GM23248 (cell line): ENCODE measurements at regions not wholly inside any gene's neighbourhood (a gene's known extent, or its start where the extent isn't known, plus 50 kb on each side); places are given as distances from the start of the nearest gene placed in this dataset.

Source experiments
- DNase-seq: peaks from one replicate; pipeline ENCODE4 v3.0.0-alpha.2; 2015
- H2AFZ ChIP-seq: fragments of 200-600 bp; sonication (generic); 2 replicates; pipeline ENCODE4 v1.6.1; 2016; ENCODE audit warnings: antibody characterized with exemption
- H3F3A ChIP-seq: fragments of 200-600 bp; sonication (generic); 2 replicates; pipeline ENCODE4 v1.6.1; 2016; ENCODE audit warnings: mild to moderate bottlenecking, antibody characterized with exemption, mixed run types; ENCODE audit not compliant: insufficient read depth
- H3K27ac ChIP-seq: fragments of 200-600 bp; sonication (generic); 2 replicates; pipeline ENCODE4 v1.5.1; 2016; ENCODE audit warnings: mild to moderate bottlenecking
- H3K27me3 ChIP-seq: fragments of 200-600 bp; sonication (generic); replicated peaks from 2 replicates; pipeline ENCODE4 v1.6.1; 2016; ENCODE audit warnings: mild to moderate bottlenecking; ENCODE audit not compliant: insufficient read depth
- H3K36me3 ChIP-seq: fragments of 200-600 bp; sonication (generic); 2 replicates; pipeline ENCODE4 v1.6.1; 2016; ENCODE audit warnings: low read depth, mild to moderate bottlenecking
- H3K4me1 ChIP-seq: fragments of 200-600 bp; sonication (generic); 2 replicates; pipeline ENCODE4 v1.6.1; 2016; ENCODE audit warnings: mild to moderate bottlenecking; ENCODE audit not compliant: insufficient read depth
- H3K4me2 ChIP-seq: fragments of 200-600 bp; sonication (generic); one replicate; pipeline ENCODE4 v1.6.1; 2016; ENCODE audit warnings: mild to moderate bottlenecking; ENCODE audit not compliant: unreplicated experiment
- H3K4me3 ChIP-seq: fragments of 200-600 bp; sonication (generic); 2 replicates; pipeline ENCODE4 v1.5.1; 2016; ENCODE audit warnings: mild to moderate bottlenecking
- H3K79me2 ChIP-seq: fragments of 200-600 bp; sonication (generic); 2 replicates; pipeline ENCODE4 v1.6.1; 2016; ENCODE audit warnings: mild to moderate bottlenecking; ENCODE audit not compliant: insufficient read depth
- H3K9ac ChIP-seq: fragments of 200-600 bp; sonication (generic); 2 replicates; pipeline ENCODE4 v1.6.1; 2016; ENCODE audit warnings: mild to moderate bottlenecking
- H3K9me2 ChIP-seq: fragments of 200-600 bp; sonication (generic); 2 replicates; pipeline ENCODE4 v1.6.1; 2016; ENCODE audit warnings: mixed run types, mild to moderate bottlenecking, moderate library complexity; ENCODE audit not compliant: insufficient read depth
- H3K9me3 ChIP-seq: fragments of 200-600 bp; sonication (generic); one replicate; pipeline ENCODE4 v1.6.1; 2017; ENCODE audit warnings: low read depth
- H4K20me1 ChIP-seq: fragments of 200-600 bp; sonication (generic); 2 replicates; pipeline ENCODE4 v1.6.0; 2016; ENCODE audit not compliant: insufficient read depth
- EZH2 ChIP-seq: fragments of 200-600 bp; sonication (generic); IDR thresholded peaks from 2 replicates; pipeline ENCODE4 v1.6.1; 2018; ENCODE audit warnings: antibody characterized with exemption, mild to moderate bottlenecking; ENCODE audit not compliant: insufficient read depth, poor library complexity, severe bottlenecking
- EZH2phosphoT487 ChIP-seq: fragments of 200-600 bp; sonication (generic); IDR thresholded peaks from 2 replicates; pipeline ENCODE4 v1.6.1; 2018; ENCODE audit warnings: antibody characterized with exemption, moderate library complexity, mild to moderate bottlenecking, low read depth; ENCODE audit not compliant: insufficient read depth
- WGBS, 2 experiments: methylation state at CpG; one replicate each; pipeline ENCODE4 v1.1.6; 2015 to 2017; ENCODE audit warnings: low lambda C conversion rate in 2 of 2, low coverage in 1 of 2; ENCODE audit errors: missing lambda C conversion rate in 2 of 2; 5-methylcytosine and 5-hydroxymethylcytosine counted together
- in situ Hi-C: fragments of 300-500 bp; cut with MboI; formaldehyde crosslinking; loops from 2 replicates; pipeline ENCODE4 v1.15.0; 2020

DNA sequence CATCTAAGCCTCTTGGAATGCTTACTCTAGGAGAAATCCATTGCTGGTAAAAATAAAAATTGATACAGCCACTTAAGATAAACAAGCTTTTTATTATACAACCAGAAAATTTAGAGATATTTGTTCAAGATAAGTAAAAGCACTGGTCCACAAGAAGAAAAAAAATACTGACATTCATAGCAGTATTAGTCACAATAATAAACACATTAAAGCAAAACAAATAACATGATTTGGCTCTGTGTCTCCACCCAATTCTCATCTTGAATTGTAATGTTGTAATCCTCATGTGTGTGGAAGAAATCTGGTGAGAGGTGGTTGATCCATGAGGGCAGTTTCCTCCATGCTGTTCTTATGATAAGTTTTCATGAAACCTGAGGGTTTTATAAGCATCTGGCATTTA is 1093.5 kb upstream of the ADGRB3 start:
- no peaks in the 10 kb centered on the region for H3K9me3 ChIP-seq
- no peak overlapping the region for H2AFZ ChIP-seq
- no peaks in the 10 kb centered on the region for H3F3A ChIP-seq
- in situ Hi-C loops = no loop called here
- no peak for DNase-seq
- H3K36me3 ChIP-seq = no peaks in the 10 kb centered on the region
- no peaks in the 10 kb centered on the region for H3K79me2 ChIP-seq
- no peak overlapping the region for H3K9ac ChIP-seq
- H3K4me1 ChIP-seq = no peaks in the 10 kb centered on the region
- H4K20me1 ChIP-seq = no peaks in the 10 kb centered on the region
- H3K9me2 ChIP-seq = no peaks in the 10 kb centered on the region
- no peaks in the 10 kb centered on the region for H3K27me3 ChIP-seq
- H3K4me2 ChIP-seq = no peak overlapping the region
- no peak overlapping the region for H3K4me3 ChIP-seq
- no peak overlapping the region for H3K27ac ChIP-seq
- TF ChIP-seq EZH2 (no peak), EZH2phosphoT487 (no peak)

DNA sequence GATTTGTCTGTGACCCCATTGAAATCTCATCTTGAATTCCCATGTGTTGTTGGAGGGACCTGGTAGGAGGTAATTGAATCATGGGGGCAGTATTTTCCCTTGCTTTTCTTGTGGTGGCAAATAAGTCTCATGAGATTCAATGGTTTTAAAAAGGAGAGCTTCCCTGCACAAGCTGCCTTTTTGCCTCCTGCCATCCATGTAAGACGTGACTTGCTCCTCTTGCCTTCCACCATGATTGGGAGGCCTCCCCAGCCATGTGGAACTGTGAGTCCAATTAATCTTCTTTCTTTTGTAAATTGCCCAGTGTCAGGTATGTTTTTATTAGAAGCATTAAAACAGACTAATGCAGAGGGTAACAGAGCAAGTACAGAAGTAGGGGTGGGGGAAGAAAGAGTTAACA is 1097.0 kb upstream of the ADGRB3 start:
- no peak overlapping the region for H3K4me3 ChIP-seq
- H3K36me3 ChIP-seq = no peaks in the 10 kb centered on the region
- TF ChIP-seq EZH2 = no peak
- TF ChIP-seq EZH2phosphoT487 = no peak
- no peak for DNase-seq
- no peak overlapping the region for H3K9ac ChIP-seq
- H2AFZ ChIP-seq = no peak overlapping the region
- H3K27me3 ChIP-seq = no peaks in the 10 kb centered on the region
- H4K20me1 ChIP-seq = no peaks in the 10 kb centered on the region
- no peaks in the 10 kb centered on the region for H3K4me1 ChIP-seq
- WGBS, 2 experiments = 3 to 4% methylated on average over 1 of the region's 1 CpG
- no peaks in the 10 kb centered on the region for H3F3A ChIP-seq
- in situ Hi-C loops = no loop called here
- H3K79me2 ChIP-seq = no peaks in the 10 kb centered on the region
- no peaks in the 10 kb centered on the region for H3K9me3 ChIP-seq
- H3K4me2 ChIP-seq = no peak overlapping the region
- no peaks in the 10 kb centered on the region for H3K9me2 ChIP-seq
- H3K27ac ChIP-seq = no peak overlapping the region

DNA sequence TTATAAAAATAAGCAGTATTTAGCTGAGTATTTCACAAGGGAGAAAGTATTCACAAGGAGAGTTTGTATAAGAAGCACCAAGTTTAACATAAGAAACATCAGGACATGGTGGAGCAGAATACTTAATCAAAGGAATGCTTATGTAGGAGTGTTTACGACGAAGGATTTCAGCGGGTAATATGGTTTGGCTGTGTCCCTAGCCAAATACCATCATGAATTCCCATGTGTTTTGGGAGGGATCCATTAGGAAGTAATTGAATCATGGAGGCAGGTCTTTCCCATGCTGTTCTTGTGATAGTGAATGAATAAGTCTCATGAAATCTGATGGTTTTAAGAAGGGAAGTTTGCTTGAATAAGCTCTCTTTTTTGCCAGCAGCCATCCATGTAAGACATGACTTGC is 1099.1 kb upstream of the ADGRB3 start:
- Histone ChIP-seq H3F3A (no peaks in the 10 kb centered on the region), H3K4me3 (no peak overlapping the region), H3K36me3 (no peaks in the 10 kb centered on the region), H3K9me3 (no peaks in the 10 kb centered on the region), H2AFZ (no peak overlapping the region), H3K4me2 (no peak overlapping the region), H3K9ac (no peak overlapping the region), H3K4me1 (no peaks in the 10 kb centered on the region), H3K27me3 (no peaks in the 10 kb centered on the region), H3K27ac (no peak overlapping the region), H3K79me2 (no peaks in the 10 kb centered on the region), H3K9me2 (no peaks in the 10 kb centered on the region), H4K20me1 (no peaks in the 10 kb centered on the region)
- in situ Hi-C loops = no loop called here
- no peak for DNase-seq
- 1 to 3% methylated on average over 3 of the region's 3 CpGs for WGBS, 2 experiments
- no peak for TF ChIP-seq EZH2
- no peak for TF ChIP-seq EZH2phosphoT487

DNA sequence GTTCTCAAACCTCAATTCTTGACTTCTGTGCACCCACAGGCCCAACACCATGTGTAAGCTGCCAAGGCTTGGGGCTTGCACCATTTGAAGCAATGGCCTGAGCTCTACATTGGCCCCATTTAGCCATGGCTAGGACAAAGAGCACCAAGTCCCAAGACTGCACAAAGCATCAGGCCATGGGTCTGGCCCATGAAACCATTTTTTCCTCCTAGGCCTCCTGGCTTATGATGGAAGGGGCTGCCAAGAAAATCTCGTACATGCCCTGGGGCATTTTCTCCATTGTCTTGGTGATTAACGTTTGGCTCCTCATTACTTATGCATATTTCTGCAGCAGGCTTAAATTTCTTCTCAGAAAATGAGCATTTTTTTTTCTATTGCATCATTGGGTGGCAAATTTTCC is 1128.7 kb upstream of the ADGRB3 start:
- no peak for DNase-seq
- H3K9me2 ChIP-seq = no peaks in the 10 kb centered on the region
- no peak overlapping the region for H3K9ac ChIP-seq
- no peaks in the 10 kb centered on the region for H3K27me3 ChIP-seq
- no peaks in the 10 kb centered on the region for H4K20me1 ChIP-seq
- in situ Hi-C loops = no loop called here
- no peaks in the 10 kb centered on the region for H3K4me1 ChIP-seq
- H2AFZ ChIP-seq = no peak overlapping the region
- H3K27ac ChIP-seq = no peak overlapping the region
- TF ChIP-seq EZH2 = no peak
- no peak for TF ChIP-seq EZH2phosphoT487
- no peaks in the 10 kb centered on the region for H3K36me3 ChIP-seq
- H3K4me2 ChIP-seq = no peak overlapping the region
- H3F3A ChIP-seq = no peaks in the 10 kb centered on the region
- WGBS, 2 experiments = 16 to 17% methylated on average over 2 of the region's 2 CpGs
- H3K9me3 ChIP-seq = no peaks in the 10 kb centered on the region
- no peak overlapping the region for H3K4me3 ChIP-seq
- H3K79me2 ChIP-seq = no peaks in the 10 kb centered on the region

DNA sequence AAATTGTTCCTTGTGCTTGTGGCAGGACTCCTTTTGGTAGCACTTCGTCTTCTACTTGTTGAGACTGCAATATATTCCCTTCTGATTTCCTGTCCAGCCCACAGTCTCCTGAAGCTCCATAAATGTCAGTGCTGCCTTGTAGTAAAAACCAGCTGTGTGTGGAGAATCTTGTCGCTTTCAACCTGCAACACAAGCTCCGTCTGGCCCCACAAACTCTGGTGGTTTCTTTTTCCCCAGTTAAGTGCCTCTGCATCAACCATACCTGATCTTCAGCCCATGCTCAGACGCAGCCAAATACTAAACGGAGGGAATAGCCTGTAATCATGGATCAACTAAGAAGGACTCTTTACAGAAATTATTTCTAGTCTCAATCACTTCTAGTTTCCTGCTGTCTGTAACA is 1133.3 kb upstream of the ADGRB3 start:
- WGBS, 2 experiments = 4% methylated on average over 5 of the region's 5 CpGs
- Histone ChIP-seq H4K20me1 (no peaks in the 10 kb centered on the region), H3K9me2 (no peaks in the 10 kb centered on the region), H3K4me1 (no peaks in the 10 kb centered on the region), H3K79me2 (no peaks in the 10 kb centered on the region), H3K9me3 (no peaks in the 10 kb centered on the region), H3K4me2 (no peak overlapping the region), H3F3A (no peaks in the 10 kb centered on the region), H3K4me3 (no peak overlapping the region), H3K9ac (no peak overlapping the region), H2AFZ (no peak overlapping the region), H3K27me3 (no peaks in the 10 kb centered on the region), H3K36me3 (no peaks in the 10 kb centered on the region), H3K27ac (no peak overlapping the region)
- TF ChIP-seq EZH2phosphoT487 (no peak), EZH2 (no peak)
- in situ Hi-C loops = no loop called here
- no peak for DNase-seq
